ENCODE measurements at regions not wholly inside any gene's neighbourhood (a gene's known extent, or its start where the extent isn't known, plus 50 kb on each side); places are given as distances from the start of the nearest gene placed in this dataset.

- no peak for TF ChIP-seq ZC3H10 (CRISPR knock-in tag; IDR thresholded peaks at IDR 0.05)
- no peak for TF ChIP-seq BACH2 (CRISPR knock-in tag; IDR thresholded peaks at IDR 0.05; ENCODE audit: borderline replicate concordance)
- no peak for ATAC-seq
Observed at GRCh38 chr1:34320053-34320669, 143.5 kb downstream of the C1orf94 start.

DNA sequence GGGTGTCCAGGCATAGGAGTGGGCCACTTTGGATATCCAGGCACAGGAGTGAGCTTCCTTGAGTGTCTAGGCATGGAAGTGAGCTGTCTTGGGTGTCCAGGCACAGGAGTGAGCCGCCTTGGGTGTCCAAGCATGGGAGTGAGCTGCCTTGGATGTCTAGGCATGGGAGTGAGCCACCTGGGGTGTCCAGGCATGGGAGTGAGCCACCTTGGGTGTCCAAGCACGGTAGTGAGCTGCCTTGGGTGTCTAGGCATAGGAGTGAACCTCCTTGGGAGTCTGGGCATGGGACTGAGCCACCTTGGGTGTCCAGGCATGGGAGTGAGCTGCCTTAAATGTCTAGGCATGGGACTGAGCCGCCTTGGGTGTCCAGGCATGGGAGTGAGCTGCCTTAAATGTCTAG is 146.3 kb downstream of the C1orf94 start:
- ATAC-seq, result no peak
- TF ChIP-seq TOX (CRISPR knock-in tag; IDR thresholded peaks at IDR 0.05; ENCODE audit: borderline replicate concordance) (no peak), ZFP30 (CRISPR knock-in tag; IDR thresholded peaks at IDR 0.05) (no peak), OSR1 (CRISPR knock-in tag; IDR thresholded peaks at IDR 0.05) (no peak), ARNTL (CRISPR knock-in tag; IDR thresholded peaks at IDR 0.05; ENCODE audit: borderline replicate concordance, low read depth) (no peak), ZC3H10 (CRISPR knock-in tag; IDR thresholded peaks at IDR 0.05) (no peak), CSDC2 (CRISPR knock-in tag; IDR thresholded peaks at IDR 0.05) (no peak), ZNF70 (CRISPR knock-in tag; IDR thresholded peaks at IDR 0.05) (no peak), ISL1 (CRISPR knock-in tag; IDR thresholded peaks at IDR 0.05) (no peak), CSRNP3 (CRISPR knock-in tag; IDR thresholded peaks at IDR 0.05) (no peak), ZNF8 (CRISPR knock-in tag; IDR thresholded peaks at IDR 0.05) (no peak), ZFP3 (CRISPR knock-in tag; IDR thresholded peaks at IDR 0.05) (no peak), BACH2 (CRISPR knock-in tag; IDR thresholded peaks at IDR 0.05; ENCODE audit: borderline replicate concordance) (no peak)
- TF ChIP-seq, protein P1, sequence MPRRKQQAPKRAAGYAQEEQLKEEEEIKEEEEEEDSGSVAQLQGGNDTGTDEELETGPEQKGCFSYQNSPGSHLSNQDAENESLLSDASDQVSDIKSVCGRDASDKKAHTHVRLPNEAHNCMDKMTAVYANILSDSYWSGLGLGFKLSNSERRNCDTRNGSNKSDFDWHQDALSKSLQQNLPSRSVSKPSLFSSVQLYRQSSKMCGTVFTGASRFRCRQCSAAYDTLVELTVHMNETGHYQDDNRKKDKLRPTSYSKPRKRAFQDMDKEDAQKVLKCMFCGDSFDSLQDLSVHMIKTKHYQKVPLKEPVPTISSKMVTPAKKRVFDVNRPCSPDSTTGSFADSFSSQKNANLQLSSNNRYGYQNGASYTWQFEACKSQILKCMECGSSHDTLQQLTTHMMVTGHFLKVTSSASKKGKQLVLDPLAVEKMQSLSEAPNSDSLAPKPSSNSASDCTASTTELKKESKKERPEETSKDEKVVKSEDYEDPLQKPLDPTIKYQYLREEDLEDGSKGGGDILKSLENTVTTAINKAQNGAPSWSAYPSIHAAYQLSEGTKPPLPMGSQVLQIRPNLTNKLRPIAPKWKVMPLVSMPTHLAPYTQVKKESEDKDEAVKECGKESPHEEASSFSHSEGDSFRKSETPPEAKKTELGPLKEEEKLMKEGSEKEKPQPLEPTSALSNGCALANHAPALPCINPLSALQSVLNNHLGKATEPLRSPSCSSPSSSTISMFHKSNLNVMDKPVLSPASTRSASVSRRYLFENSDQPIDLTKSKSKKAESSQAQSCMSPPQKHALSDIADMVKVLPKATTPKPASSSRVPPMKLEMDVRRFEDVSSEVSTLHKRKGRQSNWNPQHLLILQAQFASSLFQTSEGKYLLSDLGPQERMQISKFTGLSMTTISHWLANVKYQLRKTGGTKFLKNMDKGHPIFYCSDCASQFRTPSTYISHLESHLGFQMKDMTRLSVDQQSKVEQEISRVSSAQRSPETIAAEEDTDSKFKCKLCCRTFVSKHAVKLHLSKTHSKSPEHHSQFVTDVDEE (CRISPR knock-in tag; IDR thresholded peaks at IDR 0.05), result no peak
- TF ChIP-seq, protein P2, sequence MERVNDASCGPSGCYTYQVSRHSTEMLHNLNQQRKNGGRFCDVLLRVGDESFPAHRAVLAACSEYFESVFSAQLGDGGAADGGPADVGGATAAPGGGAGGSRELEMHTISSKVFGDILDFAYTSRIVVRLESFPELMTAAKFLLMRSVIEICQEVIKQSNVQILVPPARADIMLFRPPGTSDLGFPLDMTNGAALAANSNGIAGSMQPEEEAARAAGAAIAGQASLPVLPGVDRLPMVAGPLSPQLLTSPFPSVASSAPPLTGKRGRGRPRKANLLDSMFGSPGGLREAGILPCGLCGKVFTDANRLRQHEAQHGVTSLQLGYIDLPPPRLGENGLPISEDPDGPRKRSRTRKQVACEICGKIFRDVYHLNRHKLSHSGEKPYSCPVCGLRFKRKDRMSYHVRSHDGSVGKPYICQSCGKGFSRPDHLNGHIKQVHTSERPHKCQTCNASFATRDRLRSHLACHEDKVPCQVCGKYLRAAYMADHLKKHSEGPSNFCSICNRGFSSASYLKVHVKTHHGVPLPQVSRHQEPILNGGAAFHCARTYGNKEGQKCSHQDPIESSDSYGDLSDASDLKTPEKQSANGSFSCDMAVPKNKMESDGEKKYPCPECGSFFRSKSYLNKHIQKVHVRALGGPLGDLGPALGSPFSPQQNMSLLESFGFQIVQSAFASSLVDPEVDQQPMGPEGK (CRISPR knock-in tag; IDR thresholded peaks at IDR 0.05; ENCODE audit: borderline replicate concordance), result no peak

GRCh38 chr1:34324879-34325440 is 148.3 kb downstream of the C1orf94 start:
- TF ChIP-seq TOX (CRISPR knock-in tag; IDR thresholded peaks at IDR 0.05; ENCODE audit: borderline replicate concordance), result no peak
- TF ChIP-seq ZNF70 (CRISPR knock-in tag; IDR thresholded peaks at IDR 0.05), result no peak
- TF ChIP-seq CSRNP3 (CRISPR knock-in tag; IDR thresholded peaks at IDR 0.05), result no peak
- TF ChIP-seq ZFP3 (CRISPR knock-in tag; IDR thresholded peaks at IDR 0.05), result no peak
- no peak for TF ChIP-seq ESRRG (CRISPR knock-in tag; IDR thresholded peaks at IDR 0.05)
- TF ChIP-seq ZFP30 (CRISPR knock-in tag; IDR thresholded peaks at IDR 0.05), result no peak
- no peak for TF ChIP-seq ARNTL (CRISPR knock-in tag; IDR thresholded peaks at IDR 0.05; ENCODE audit: borderline replicate concordance, low read depth)
- ATAC-seq, result no peak

- TF ChIP-seq BACH2 (CRISPR knock-in tag; IDR thresholded peaks at IDR 0.05; ENCODE audit: borderline replicate concordance) (no peak), ZNF565 (CRISPR knock-in tag; conservative IDR thresholded peaks at IDR 0.05; ENCODE audit: low read depth) (no peak)
- no peak for ATAC-seq
Observed at GRCh38 chr1:34328281-34328799, 151.6 kb downstream of the C1orf94 start.

- TF ChIP-seq ZNF565 (CRISPR knock-in tag; conservative IDR thresholded peaks at IDR 0.05; ENCODE audit: low read depth) (no peak), OSR1 (CRISPR knock-in tag; IDR thresholded peaks at IDR 0.05) (no peak), ZFP3 (CRISPR knock-in tag; IDR thresholded peaks at IDR 0.05) (no peak), ZC3H10 (CRISPR knock-in tag; IDR thresholded peaks at IDR 0.05) (no peak), BACH2 (CRISPR knock-in tag; IDR thresholded peaks at IDR 0.05; ENCODE audit: borderline replicate concordance) (no peak), ISL1 (CRISPR knock-in tag; IDR thresholded peaks at IDR 0.05) (no peak), PPARA (CRISPR knock-in tag; IDR thresholded peaks at IDR 0.05; ENCODE audit: borderline replicate concordance) (no peak), GLIS3 (CRISPR knock-in tag; IDR thresholded peaks at IDR 0.05) (no peak), ZFP30 (CRISPR knock-in tag; IDR thresholded peaks at IDR 0.05) (no peak), TOX (CRISPR knock-in tag; IDR thresholded peaks at IDR 0.05; ENCODE audit: borderline replicate concordance) (no peak), ESRRG (CRISPR knock-in tag; IDR thresholded peaks at IDR 0.05) (no peak)
- TF ChIP-seq, protein P2 (CRISPR knock-in tag; IDR thresholded peaks at IDR 0.05; ENCODE audit: borderline replicate concordance), result no peak
- TF ChIP-seq, protein P1 (CRISPR knock-in tag; IDR thresholded peaks at IDR 0.05), result no peak
- no peak for ATAC-seq
Observed at GRCh38 chr1:34330061-34330460, 153.4 kb downstream of the C1orf94 start.
